ENCODE measurements at regions not wholly inside any gene's neighbourhood (a gene's known extent, or its start where the extent isn't known, plus 50 kb on each side); places are given as distances from the start of the nearest gene placed in this dataset.

GRCh38 chr12:111173391-111173790, 195.5 kb downstream of the PHETA1 start:
- DNase-seq = no peak

GRCh38 chr12:111172786-111173185, 196.1 kb downstream of the PHETA1 start:
- no peak for DNase-seq

- DNase-seq = no peak
These were observed 197.1 kb downstream of the PHETA1 start for GRCh38 chr12:111171832-111172231.

- no peak for DNase-seq
These were observed 197.6 kb downstream of the PHETA1 start for GRCh38 chr12:111171345-111171744.

GRCh38 chr12:111170543-111170942, 198.4 kb downstream of the PHETA1 start:
- no peak for DNase-seq

- DNase-seq = no peak
These were observed 199.4 kb downstream of the PHETA1 start for GRCh38 chr12:111169456-111169855.

- DNase-seq = no peak
These were observed 199.9 kb downstream of the PHETA1 start for GRCh38 chr12:111169032-111169431.

- no peak for DNase-seq
These were observed 200.6 kb downstream of the PHETA1 start for GRCh38 chr12:111168009-111168900.

- no peak for DNase-seq
These were observed 201.9 kb downstream of the PHETA1 start for GRCh38 chr12:111166779-111167540.

- no peak for DNase-seq
These were observed 203.9 kb downstream of the PHETA1 start for GRCh38 chr12:111164833-111165525.

- no peak for DNase-seq
These were observed 205.5 kb downstream of the PHETA1 start for GRCh38 chr12:111163422-111163821.

GRCh38 chr12:111161898-111162297, 207.0 kb downstream of the PHETA1 start:
- no peak for DNase-seq

- DNase-seq = no peak
These were observed 208.3 kb downstream of the PHETA1 start for GRCh38 chr12:111160350-111161241.

GRCh38 chr12:111158992-111159391, 209.9 kb downstream of the PHETA1 start:
- DNase-seq = no peak

- no peak for DNase-seq
These were observed 211.4 kb downstream of the PHETA1 start for GRCh38 chr12:111157486-111157885.

GRCh38 chr12:111156304-111156703, 212.6 kb downstream of the PHETA1 start:
- DNase-seq = no peak

- DNase-seq = no peak
These were observed 213.4 kb downstream of the PHETA1 start for GRCh38 chr12:111155521-111155920.

GRCh38 chr12:111155020-111155419, 213.9 kb downstream of the PHETA1 start:
- DNase-seq = no peak

GRCh38 chr12:111154147-111154834, 214.6 kb downstream of the PHETA1 start:
- DNase-seq = no peak

- DNase-seq = no peak
These were observed 216.3 kb downstream of the PHETA1 start for GRCh38 chr12:111152561-111152960.
